Central memory CD8-positive, alpha-beta T cell (primary cell): ENCODE measurements at regions not wholly inside any gene's neighbourhood (a gene's known extent, or its start where the extent isn't known, plus 50 kb on each side); places are given as distances from the start of the nearest gene placed in this dataset.

Source experiments
- ATAC-seq: fragments of 150-1000 bp; cut with Tn5 transposase; replicated peaks from 2 replicates; pipeline ENCODE4 v1.10.0; 2022; ENCODE audit warnings: mild to moderate bottlenecking, moderate FRiP score, moderate number of reproducible peaks; ENCODE audit not compliant: poor library complexity, severe bottlenecking; ENCODE audit errors: extremely low read depth
- DNase-seq, 2 donors: peaks; one replicate each; pipeline ENCODE4 v3.0.0; 2021; ENCODE audit warnings: low spot score in 2 of 2
- H3K27ac Mint-ChIP-seq: one replicate; pipeline ENCODE4 v1.8.0; 2022; ENCODE audit warnings: low read depth, mild to moderate bottlenecking, moderate library complexity, mixed read lengths
- H3K27me3 Mint-ChIP-seq: one replicate; pipeline ENCODE4 v1.8.0; 2022; ENCODE audit warnings: mixed read lengths
- H3K36me3 Mint-ChIP-seq: one replicate; pipeline ENCODE4 v1.8.0; 2022; ENCODE audit warnings: mild to moderate bottlenecking, moderate library complexity, mixed read lengths; ENCODE audit not compliant: insufficient read depth
- H3K4me1 Mint-ChIP-seq: one replicate; pipeline ENCODE4 v1.8.0; 2022; ENCODE audit warnings: mixed read lengths
- H3K4me3 Mint-ChIP-seq: one replicate; pipeline ENCODE4 v1.8.0; 2022; ENCODE audit warnings: mild to moderate bottlenecking, moderate library complexity, mixed read lengths
- H3K9me3 Mint-ChIP-seq: one replicate; pipeline ENCODE4 v1.8.0; 2022; ENCODE audit warnings: mixed read lengths

- H3K36me3 Mint-ChIP-seq: peaks cover 1% of the 10 kb centered on the region
- no peak overlapping the region for H3K4me3 Mint-ChIP-seq
- H3K4me1 Mint-ChIP-seq: no peaks in the 10 kb centered on the region
These were observed 134.7 kb downstream of the DRD1 start for GRCh38 chr5:175309218-175309810.

DNA sequence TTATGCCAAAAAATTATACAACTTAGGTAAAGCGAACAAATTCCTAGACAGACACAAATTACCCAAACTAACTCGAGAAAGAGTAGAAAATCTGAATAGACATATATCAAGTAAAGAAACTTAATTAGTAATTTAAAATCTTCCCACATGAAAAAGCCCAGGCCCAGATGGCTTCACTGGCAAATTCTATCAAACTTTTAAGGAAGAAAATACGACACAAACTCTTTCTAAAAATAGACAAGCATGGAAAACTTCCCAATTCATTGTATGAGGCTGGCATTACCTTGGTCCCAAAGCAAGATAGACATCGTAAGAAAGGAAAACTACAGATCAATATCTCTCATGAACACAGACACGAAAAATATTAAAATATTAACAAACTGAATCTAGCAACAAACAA lies 135.3 kb downstream of the DRD1 start:
- Mint-ChIP-seq H3K9me3 (peaks cover 16% of the 10 kb centered on the region), H3K4me3 (no peak overlapping the region), H3K27ac (no peak overlapping the region), H3K27me3 (peaks cover 29% of the 10 kb centered on the region), H3K36me3 (peaks cover 1% of the 10 kb centered on the region), H3K4me1 (no peaks in the 10 kb centered on the region)
- DNase-seq (no peak), ATAC-seq (no peak)

More at GRCh38 chr5:175309218-175309810, 134.7 kb downstream of the DRD1 start:
- Mint-ChIP-seq H3K9me3 (peaks cover 12% of the 10 kb centered on the region), H3K27me3 (peaks cover 28% of the 10 kb centered on the region), H3K27ac (no peak overlapping the region)
- ATAC-seq (no peak), DNase-seq (no peak)

- Mint-ChIP-seq H3K4me1 (no peaks in the 10 kb centered on the region), H3K27ac (no peak overlapping the region), H3K9me3 (peaks cover 12% of the 10 kb centered on the region), H3K27me3 (peaks cover 27% of the 10 kb centered on the region), H3K36me3 (peaks cover 1% of the 10 kb centered on the region), H3K4me3 (no peak overlapping the region)
- DNase-seq (no peak), ATAC-seq (no peak)
These were observed 137.6 kb downstream of the DRD1 start for GRCh38 chr5:175306381-175306780.

DNA sequence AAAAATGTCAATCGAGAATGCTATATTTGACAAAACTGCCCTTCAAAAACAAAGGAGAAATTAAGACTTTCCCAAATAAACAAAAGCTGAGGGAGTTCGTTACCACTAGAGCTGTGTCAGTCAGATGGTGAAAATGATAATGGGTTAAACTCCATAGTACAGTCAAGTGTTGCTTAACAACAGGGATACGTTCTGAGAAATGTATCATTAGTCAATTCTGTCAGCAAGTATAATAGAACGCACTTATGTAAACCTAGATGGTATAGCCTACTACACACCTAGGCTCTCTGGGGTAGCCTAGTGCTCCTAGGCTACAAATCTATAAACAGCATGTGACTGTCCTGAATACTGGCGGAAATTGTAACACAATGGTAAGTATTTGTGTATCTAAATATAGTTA lies 138.7 kb downstream of the DRD1 start:
- H3K36me3 Mint-ChIP-seq: no peaks in the 10 kb centered on the region
- H3K4me3 Mint-ChIP-seq: no peak overlapping the region
- no peak for ATAC-seq
- H3K27ac Mint-ChIP-seq: no peak overlapping the region
- peaks cover 12% of the 10 kb centered on the region for H3K9me3 Mint-ChIP-seq
- H3K27me3 Mint-ChIP-seq: peaks cover 27% of the 10 kb centered on the region
- DNase-seq: no peak
- H3K4me1 Mint-ChIP-seq: no peaks in the 10 kb centered on the region

DNA sequence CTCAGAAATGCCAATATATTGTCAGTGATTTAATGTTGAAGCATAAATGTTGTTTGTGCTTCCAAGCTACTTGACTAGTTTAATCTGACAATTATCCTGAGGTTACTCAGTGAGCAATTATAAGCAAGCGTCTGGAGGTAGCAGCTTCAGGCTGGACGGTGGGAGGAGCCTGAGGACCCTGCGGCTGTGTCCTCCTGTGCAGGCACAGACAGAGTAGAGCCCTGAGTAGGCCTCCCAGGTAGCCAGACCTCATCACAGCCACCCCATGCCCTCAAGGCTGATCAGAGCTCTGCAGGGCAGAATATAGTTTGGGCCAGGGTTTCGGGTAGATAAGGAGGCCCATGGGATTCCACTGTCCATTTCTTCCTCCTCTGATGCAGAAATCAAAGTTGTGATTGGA lies 153.6 kb downstream of the DRD1 start:
- H3K9me3 Mint-ChIP-seq: peaks cover 7% of the 10 kb centered on the region
- ATAC-seq (no peak), DNase-seq (no peak)
- no peaks in the 10 kb centered on the region for H3K4me1 Mint-ChIP-seq
- peaks cover 59% of the 10 kb centered on the region for H3K27me3 Mint-ChIP-seq
- no peak overlapping the region for H3K27ac Mint-ChIP-seq
- no peaks in the 10 kb centered on the region for H3K36me3 Mint-ChIP-seq
- H3K4me3 Mint-ChIP-seq: no peak overlapping the region

- H3K9me3 Mint-ChIP-seq: peaks cover 6% of the 10 kb centered on the region
- H3K27me3 Mint-ChIP-seq: peaks cover 59% of the 10 kb centered on the region
- DNase-seq (no peak), ATAC-seq (no peak)
- H3K4me3 Mint-ChIP-seq: no peak overlapping the region
- H3K27ac Mint-ChIP-seq: no peak overlapping the region
- H3K36me3 Mint-ChIP-seq: no peaks in the 10 kb centered on the region
- no peaks in the 10 kb centered on the region for H3K4me1 Mint-ChIP-seq
These were observed 155.8 kb downstream of the DRD1 start for GRCh38 chr5:175288048-175288621.

DNA sequence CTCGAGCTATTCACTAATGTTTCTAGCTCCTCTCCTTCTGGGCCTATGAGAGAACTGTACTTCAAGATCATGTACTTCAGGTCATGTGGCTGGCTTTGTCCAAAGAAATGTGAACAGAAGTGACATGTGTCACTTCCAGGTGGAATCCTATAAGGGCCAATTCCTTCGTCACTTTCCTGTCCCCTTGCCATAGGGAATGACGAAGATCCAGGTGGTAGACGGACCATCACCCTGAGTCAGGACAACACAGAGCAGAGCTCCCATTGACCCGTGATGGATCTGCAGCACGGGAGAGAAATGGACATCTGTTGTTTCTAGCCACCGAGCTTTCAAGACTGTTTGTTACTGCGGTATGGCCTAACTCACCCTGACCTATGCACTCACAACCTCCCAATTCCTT lies 157.0 kb downstream of the DRD1 start:
- DNase-seq (no peak), ATAC-seq (no peak)
- Mint-ChIP-seq H3K27ac (no peak overlapping the region), H3K36me3 (no peaks in the 10 kb centered on the region), H3K9me3 (peaks cover 6% of the 10 kb centered on the region), H3K4me1 (no peaks in the 10 kb centered on the region), H3K4me3 (no peak overlapping the region), H3K27me3 (peaks cover 56% of the 10 kb centered on the region)

GRCh38 chr5:175285261-175285660 lies 158.7 kb downstream of the DRD1 start:
- H3K9me3 Mint-ChIP-seq: peaks cover 6% of the 10 kb centered on the region
- H3K4me1 Mint-ChIP-seq: no peaks in the 10 kb centered on the region
- DNase-seq (no peak), ATAC-seq (no peak)
- no peak overlapping the region for H3K4me3 Mint-ChIP-seq
- no peak overlapping the region for H3K27ac Mint-ChIP-seq
- peaks cover 45% of the 10 kb centered on the region for H3K27me3 Mint-ChIP-seq
- H3K36me3 Mint-ChIP-seq: peaks cover 2% of the 10 kb centered on the region

DNA sequence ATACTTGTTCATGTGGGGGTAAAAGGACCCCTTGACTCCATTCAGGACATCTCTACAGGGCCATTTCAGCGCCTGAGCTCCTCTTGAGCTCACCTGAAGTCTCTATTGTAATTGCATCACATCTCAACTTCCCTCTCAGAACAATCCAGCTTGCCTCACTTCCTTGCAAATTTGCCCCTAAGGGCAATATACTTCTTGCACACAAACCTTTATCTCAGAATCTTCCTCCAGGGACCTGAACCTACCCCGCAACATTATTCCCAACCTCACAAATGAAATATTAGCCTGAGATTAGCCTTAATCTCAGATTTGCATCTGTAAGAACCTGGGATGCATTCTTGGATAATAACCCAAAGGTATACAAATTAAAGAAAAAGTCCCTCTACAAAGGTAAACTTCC lies 159.2 kb downstream of the DRD1 start:
- H3K27ac Mint-ChIP-seq: no peak overlapping the region
- DNase-seq (no peak), ATAC-seq (no peak)
- H3K9me3 Mint-ChIP-seq: peaks cover 6% of the 10 kb centered on the region
- peaks cover 45% of the 10 kb centered on the region for H3K27me3 Mint-ChIP-seq
- peaks cover 2% of the 10 kb centered on the region for H3K36me3 Mint-ChIP-seq
- no peaks in the 10 kb centered on the region for H3K4me1 Mint-ChIP-seq
- no peak overlapping the region for H3K4me3 Mint-ChIP-seq

DNA sequence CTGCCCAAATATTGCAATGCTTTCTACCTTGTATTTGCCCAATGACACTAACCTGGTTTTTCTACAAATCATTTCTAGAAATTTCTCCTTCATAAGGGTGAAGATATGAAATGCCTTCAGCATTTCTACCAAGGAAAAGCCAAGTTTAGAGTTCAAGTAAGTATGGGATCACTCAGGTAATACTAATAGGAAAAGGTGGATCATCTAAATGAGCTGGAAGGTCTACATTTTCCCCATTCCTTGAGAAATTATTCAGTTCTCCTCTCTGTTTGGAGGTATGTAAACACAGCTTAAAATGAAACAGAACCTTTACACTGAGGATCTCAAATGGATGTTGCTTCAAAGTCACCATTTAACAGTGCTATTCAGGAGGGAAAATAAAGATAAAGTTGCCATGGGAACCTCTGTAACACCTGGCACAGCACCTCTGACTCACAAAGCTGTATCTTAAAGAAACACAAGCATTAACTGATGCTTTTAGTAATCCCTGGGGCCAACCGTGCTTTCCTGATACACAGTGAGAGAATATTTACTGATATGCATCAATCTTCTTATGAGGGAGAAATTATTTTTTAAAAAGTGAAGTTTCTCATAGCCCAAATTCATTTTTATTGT lies 161.3 kb downstream of the DRD1 start:
- no peak for DNase-seq
- Mint-ChIP-seq H3K27me3 (peaks cover 39% of the 10 kb centered on the region), H3K4me1 (no peaks in the 10 kb centered on the region), H3K27ac (no peak overlapping the region), H3K9me3 (peaks cover 6% of the 10 kb centered on the region), H3K4me3 (no peak overlapping the region), H3K36me3 (peaks cover 2% of the 10 kb centered on the region)
- ATAC-seq: no peak

GRCh38 chr5:175281714-175282113 lies 162.3 kb downstream of the DRD1 start:
- Mint-ChIP-seq H3K27me3 (peaks cover 35% of the 10 kb centered on the region), H3K36me3 (peaks cover 2% of the 10 kb centered on the region), H3K27ac (no peak overlapping the region), H3K4me3 (no peak overlapping the region), H3K4me1 (no peaks in the 10 kb centered on the region), H3K9me3 (peaks cover 6% of the 10 kb centered on the region)
- DNase-seq (no peak), ATAC-seq (no peak)

DNA sequence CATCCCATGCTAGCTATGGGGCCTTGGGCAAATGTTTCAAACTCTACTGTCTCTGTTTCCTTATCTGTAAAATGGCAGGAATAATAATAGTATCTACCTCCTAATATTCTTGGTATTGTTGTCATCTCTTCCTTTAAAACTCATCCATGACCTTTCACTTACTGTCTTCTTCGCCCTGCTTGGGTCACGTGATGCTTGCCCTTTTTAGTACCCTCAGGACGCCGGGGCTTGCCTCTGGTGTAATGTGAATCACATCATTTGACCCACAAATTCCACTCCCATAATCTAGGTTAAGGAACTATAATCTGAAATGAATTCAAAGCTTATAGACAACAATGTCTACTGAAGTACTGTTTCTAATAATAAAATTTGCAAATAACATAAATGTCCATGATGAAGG lies 162.7 kb downstream of the DRD1 start:
- ATAC-seq (no peak), DNase-seq (no peak)
- Mint-ChIP-seq H3K36me3 (peaks cover 2% of the 10 kb centered on the region), H3K4me3 (no peak overlapping the region), H3K4me1 (no peaks in the 10 kb centered on the region), H3K27ac (no peak overlapping the region), H3K9me3 (peaks cover 6% of the 10 kb centered on the region), H3K27me3 (peaks cover 35% of the 10 kb centered on the region)

GRCh38 chr5:175279506-175279905 lies 164.5 kb downstream of the DRD1 start:
- H3K27me3 Mint-ChIP-seq: peaks cover 29% of the 10 kb centered on the region
- H3K9me3 Mint-ChIP-seq: peaks cover 6% of the 10 kb centered on the region
- ATAC-seq: no peak
- H3K4me1 Mint-ChIP-seq: no peaks in the 10 kb centered on the region
- no peak overlapping the region for H3K4me3 Mint-ChIP-seq
- peaks cover 2% of the 10 kb centered on the region for H3K36me3 Mint-ChIP-seq
- H3K27ac Mint-ChIP-seq: no peak overlapping the region
- no peak for DNase-seq
